ENCODE measurements at regions not wholly inside any gene's neighbourhood (a gene's known extent, or its start where the extent isn't known, plus 50 kb on each side); places are given as distances from the start of the nearest gene placed in this dataset.

DNA sequence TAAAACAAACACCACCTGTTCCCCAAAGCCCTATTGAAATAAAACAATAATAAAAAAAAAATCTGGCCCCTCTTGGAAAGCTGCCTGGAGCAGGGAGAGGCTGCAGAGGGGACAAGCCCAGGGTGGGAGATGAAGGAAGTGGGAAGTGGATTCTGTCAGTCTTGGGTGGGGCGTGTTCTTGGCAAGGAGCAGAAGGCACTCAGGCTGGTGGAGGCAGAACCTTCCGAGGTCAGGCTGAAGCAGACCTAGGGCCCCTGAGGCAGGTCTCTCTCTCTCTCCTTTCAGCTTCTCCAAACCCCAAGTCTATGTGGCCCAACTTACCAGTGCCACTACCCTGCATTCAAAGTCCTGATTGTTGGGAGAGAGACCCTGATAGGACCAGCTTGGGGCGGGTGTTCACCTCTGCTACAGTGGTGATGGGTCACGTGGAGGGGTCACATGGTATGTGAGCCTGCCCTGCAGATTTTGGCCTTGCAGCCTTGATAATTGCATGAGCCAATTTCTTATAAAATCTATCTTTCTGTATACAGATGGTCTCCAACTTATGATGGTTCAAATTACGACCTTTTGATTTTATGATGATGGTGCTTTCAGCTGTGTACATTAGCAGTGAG is 145.4 kb upstream of the C1orf174 start:
- Histone ChIP-seq H3K79me2 (ENCODE audit: insufficient read depth, low read length) (no peaks in the 10 kb centered on the region), H3K36me3 (ENCODE audit: insufficient read depth, low read length) (no peaks in the 10 kb centered on the region), H3K27ac (ENCODE audit: low read depth, low read length) (no peak overlapping the region), H4K20me1 (ENCODE audit: insufficient read depth, low read length) (no peaks in the 10 kb centered on the region), H3K4me2 (ENCODE audit: insufficient read depth, low read length) (no peak overlapping the region), H3K27me3 (ENCODE audit: insufficient read depth, low read length) (no peaks in the 10 kb centered on the region), H3K9me3 (ENCODE audit: low read depth, low read length) (no peaks in the 10 kb centered on the region), H3K4me3 (ENCODE audit: insufficient read depth, low read length) (no peak overlapping the region), H2AFZ (ENCODE audit: low read length) (no peak overlapping the region), H3K4me1 (ENCODE audit: insufficient read depth, low read length) (no peaks in the 10 kb centered on the region)
- DNase-seq (ENCODE audit: insufficient read length, low spot score, missing footprints): no peak
- TF ChIP-seq CTCF (IDR thresholded peaks at IDR 0.05; ENCODE audit: extremely low read depth, low read depth, low read length): no peak

GRCh38 chr1:4046836-4047461 is 146.9 kb upstream of the C1orf174 start:
- H3K4me2 ChIP-seq (ENCODE audit: insufficient read depth, low read length): no peak overlapping the region
- H3K4me1 ChIP-seq (ENCODE audit: insufficient read depth, low read length): no peaks in the 10 kb centered on the region

DNA sequence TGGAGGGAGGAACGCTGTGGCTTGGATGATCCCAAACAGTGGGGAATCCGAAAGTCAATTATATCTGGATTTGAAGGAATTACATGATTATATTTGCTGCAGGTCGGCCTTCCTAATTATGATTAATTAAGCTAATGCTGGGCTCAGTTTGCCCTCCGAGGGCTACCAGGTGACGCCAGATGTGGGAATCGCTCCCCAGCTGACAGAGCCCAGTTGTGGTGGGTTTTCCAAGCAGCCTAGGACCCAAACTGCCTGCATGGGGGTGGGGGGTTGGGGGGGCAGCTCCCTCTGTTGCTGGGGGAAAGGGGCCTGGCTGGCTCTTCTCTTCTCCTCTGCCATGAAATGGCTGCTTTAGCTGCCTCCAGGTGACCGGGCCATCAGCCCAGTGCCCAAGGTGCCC is 147.6 kb upstream of the C1orf174 start:
- no peak for DNase-seq (ENCODE audit: insufficient read length, low spot score, missing footprints)
- H3K9me3 ChIP-seq (ENCODE audit: low read depth, low read length): peaks cover 2% of the 10 kb centered on the region

More at GRCh38 chr1:4046836-4047461, 146.9 kb upstream of the C1orf174 start:
- no peak overlapping the region for H3K27ac ChIP-seq (ENCODE audit: low read depth, low read length)
- no peaks in the 10 kb centered on the region for H3K79me2 ChIP-seq (ENCODE audit: insufficient read depth, low read length)
- peaks cover 2% of the 10 kb centered on the region for H3K9me3 ChIP-seq (ENCODE audit: low read depth, low read length)
- no peaks in the 10 kb centered on the region for H3K27me3 ChIP-seq (ENCODE audit: insufficient read depth, low read length)
- TF ChIP-seq CTCF (IDR thresholded peaks at IDR 0.05; ENCODE audit: extremely low read depth, low read depth, low read length): no peak
- H3K36me3 ChIP-seq (ENCODE audit: insufficient read depth, low read length): no peaks in the 10 kb centered on the region
- H3K4me3 ChIP-seq (ENCODE audit: insufficient read depth, low read length): no peak overlapping the region
- no peaks in the 10 kb centered on the region for H4K20me1 ChIP-seq (ENCODE audit: insufficient read depth, low read length)
- no peak overlapping the region for H2AFZ ChIP-seq (ENCODE audit: low read length)
- no peak for DNase-seq (ENCODE audit: insufficient read length, low spot score, missing footprints)

More for the DNA sequence above, 147.6 kb upstream of the C1orf174 start:
- Histone ChIP-seq H3K4me3 (ENCODE audit: insufficient read depth, low read length) (no peak overlapping the region), H3K4me1 (ENCODE audit: insufficient read depth, low read length) (no peaks in the 10 kb centered on the region), H3K27ac (ENCODE audit: low read depth, low read length) (no peak overlapping the region), H3K4me2 (ENCODE audit: insufficient read depth, low read length) (no peak overlapping the region), H2AFZ (ENCODE audit: low read length) (no peak overlapping the region), H3K27me3 (ENCODE audit: insufficient read depth, low read length) (no peaks in the 10 kb centered on the region), H3K79me2 (ENCODE audit: insufficient read depth, low read length) (no peaks in the 10 kb centered on the region), H3K36me3 (ENCODE audit: insufficient read depth, low read length) (no peaks in the 10 kb centered on the region), H4K20me1 (ENCODE audit: insufficient read depth, low read length) (no peaks in the 10 kb centered on the region)
- TF ChIP-seq CTCF (IDR thresholded peaks at IDR 0.05; ENCODE audit: extremely low read depth, low read depth, low read length): no peak

Measured in osteoblast (primary cell).